Right cardiac atrium (tissue), 5 donors: ENCODE measurements at regions not wholly inside any gene's neighbourhood (a gene's known extent, or its start where the extent isn't known, plus 50 kb on each side); places are given as distances from the start of the nearest gene placed in this dataset.

Experiments used
- ATAC-seq, 2 donors: fragments of 200-7000 bp; cut with Tn5 transposase; one replicate each; pipeline versions ENCODE4 v1.8.0 to v1.9.1; 2020; ENCODE audit warnings: moderate library complexity in 2 of 2, mild to moderate bottlenecking in 1 of 2
- DNase-seq, 3 donors: peaks; one replicate each; pipeline ENCODE4 v3.0.0-alpha.2; 2020
- H3K27ac ChIP-seq: one replicate; pipeline ENCODE4 v1.5.1; 2013; ENCODE audit warnings: mild to moderate bottlenecking, low read length, control low read depth, moderate library complexity
- H3K27me3 ChIP-seq: one replicate; pipeline ENCODE4 v1.6.1; 2013; ENCODE audit not compliant: control insufficient read depth, insufficient read depth
- H3K4me1 ChIP-seq: one replicate; pipeline ENCODE4 v1.6.1; 2013; ENCODE audit warnings: low read length; ENCODE audit not compliant: control insufficient read depth, insufficient read depth
- H3K4me3 ChIP-seq: one replicate; pipeline ENCODE4 v1.5.1; 2013; ENCODE audit warnings: low read length, control low read depth
- H3K9me3 ChIP-seq: one replicate; pipeline ENCODE4 v1.6.1; 2013; ENCODE audit warnings: low read length; ENCODE audit not compliant: control insufficient read depth
- whole genome bisulfite sequencing: extraction: QIAGEN DNeasy Blood & Tissue Kit; methylation state at CpG from one replicate; pipeline ENCODE4 v1.1.7; 2013; 5-methylcytosine and 5-hydroxymethylcytosine counted together
- intact Hi-C, 4 donors: fragments of 100-400 bp; cut with DNase I; formaldehyde crosslinking; loops; one replicate each; pipeline versions ENCODE4 v1.11.0 to v1.14.0; 2022 to 2023
- donor health status: healthy with polysubstance abuse.
- donor health status: DM: no; HTN: yes; CAD: no.
- donor health status: DM: no; HTN: no; CAD: no.
- donor health status: DM: no; HTN: yes; CAD: no; lungs with severe emphysema.
- donor health status: DM: yes; HTN: yes; CAD: no.

GRCh38 chr20:9945408-9945807, 89.4 kb upstream of the ANKEF1 start:
- intact Hi-C loops, result no loop called here
- H3K9me3 ChIP-seq, result no peaks in the 10 kb centered on the region
- WGBS, result 54% methylated on average over 1 of the region's 1 CpG

GRCh38 chr20:9942736-9943135, 92.1 kb upstream of the ANKEF1 start:
- Histone ChIP-seq H3K27me3 (no peaks in the 10 kb centered on the region), H3K4me3 (no peak overlapping the region), H3K9me3 (no peaks in the 10 kb centered on the region), H3K27ac (no peak overlapping the region), H3K4me1 (no peaks in the 10 kb centered on the region)
- DNase-seq (no peak), ATAC-seq (no peak)
- intact Hi-C loops, result no loop called here
- 87% methylated on average over 4 of the region's 4 CpGs for WGBS

More at GRCh38 chr20:9945408-9945807, 89.4 kb upstream of the ANKEF1 start:
- Histone ChIP-seq H3K27me3 (no peaks in the 10 kb centered on the region), H3K4me3 (no peak overlapping the region), H3K27ac (no peak overlapping the region), H3K4me1 (no peaks in the 10 kb centered on the region)
- no peak for ATAC-seq
- no peak for DNase-seq

GRCh38 chr20:9940329-9940728, 94.5 kb upstream of the ANKEF1 start:
- H3K27me3 ChIP-seq, result no peaks in the 10 kb centered on the region
- WGBS, result 64% methylated on average over 2 of the region's 2 CpGs
- H3K9me3 ChIP-seq, result no peaks in the 10 kb centered on the region
- no peak for DNase-seq
- no peaks in the 10 kb centered on the region for H3K4me1 ChIP-seq
- intact Hi-C loops, result no loop called here
- H3K4me3 ChIP-seq, result no peak overlapping the region
- ATAC-seq, result no peak
- no peak overlapping the region for H3K27ac ChIP-seq

GRCh38 chr20:9939231-9939630, 95.6 kb upstream of the ANKEF1 start:
- H3K4me3 ChIP-seq, result no peak overlapping the region
- ATAC-seq (no peak), DNase-seq (no peak)
- H3K4me1 ChIP-seq, result no peaks in the 10 kb centered on the region
- intact Hi-C loops, result no loop called here
- no peaks in the 10 kb centered on the region for H3K9me3 ChIP-seq
- no peak overlapping the region for H3K27ac ChIP-seq
- H3K27me3 ChIP-seq, result no peaks in the 10 kb centered on the region
- whole genome bisulfite sequencing, result 73% methylated on average over 2 of the region's 2 CpGs

GRCh38 chr20:9935285-9935684, 96.4 kb upstream of the PAK5 start:
- ATAC-seq (no peak), DNase-seq (no peak)
- H3K4me1 ChIP-seq, result no peaks in the 10 kb centered on the region
- H3K27me3 ChIP-seq, result no peaks in the 10 kb centered on the region
- no peak overlapping the region for H3K4me3 ChIP-seq
- intact Hi-C loops, result no loop called here
- no peak overlapping the region for H3K27ac ChIP-seq
- H3K9me3 ChIP-seq, result no peaks in the 10 kb centered on the region

GRCh38 chr20:9930142-9930541, 91.3 kb upstream of the PAK5 start:
- Histone ChIP-seq H3K9me3 (no peaks in the 10 kb centered on the region), H3K4me1 (no peaks in the 10 kb centered on the region), H3K27me3 (no peaks in the 10 kb centered on the region), H3K27ac (no peak overlapping the region), H3K4me3 (no peak overlapping the region)
- DNase-seq (no peak), ATAC-seq (no peak)
- intact Hi-C loops, result no loop called here
- WGBS, result 76% methylated on average over 4 of the region's 4 CpGs

- WGBS, result 92% methylated on average over 1 of the region's 1 CpG
- DNase-seq (no peak), ATAC-seq (no peak)
- intact Hi-C loops, result no loop called here
- H3K27me3 ChIP-seq, result no peaks in the 10 kb centered on the region
- no peaks in the 10 kb centered on the region for H3K4me1 ChIP-seq
- no peaks in the 10 kb centered on the region for H3K9me3 ChIP-seq
- no peak overlapping the region for H3K27ac ChIP-seq
- no peak overlapping the region for H3K4me3 ChIP-seq
Observed at GRCh38 chr20:9928955-9929354, 90.1 kb upstream of the PAK5 start.

- intact Hi-C loops, result no loop called here
- Histone ChIP-seq H3K4me3 (no peak overlapping the region), H3K27ac (no peak overlapping the region), H3K4me1 (no peaks in the 10 kb centered on the region), H3K9me3 (no peaks in the 10 kb centered on the region), H3K27me3 (no peaks in the 10 kb centered on the region)
- 45% methylated on average over 5 of the region's 5 CpGs for WGBS
- no peak for ATAC-seq
- no peak for DNase-seq
Observed at GRCh38 chr20:9928281-9928737, 89.4 kb upstream of the PAK5 start.

- intact Hi-C loops, result no loop called here
- Histone ChIP-seq H3K4me1 (no peaks in the 10 kb centered on the region), H3K4me3 (no peak overlapping the region), H3K9me3 (no peaks in the 10 kb centered on the region), H3K27ac (no peak overlapping the region), H3K27me3 (no peaks in the 10 kb centered on the region)
- ATAC-seq, result peak in 1 of 2 donors; percentile 43
- 51% methylated on average over 1 of the region's 1 CpG for WGBS
- no peak for DNase-seq
Observed at GRCh38 chr20:9927224-9927623, 88.3 kb upstream of the PAK5 start.

GRCh38 chr20:9926476-9926875, 87.6 kb upstream of the PAK5 start:
- no peaks in the 10 kb centered on the region for H3K4me1 ChIP-seq
- no peaks in the 10 kb centered on the region for H3K27me3 ChIP-seq
- ATAC-seq, result no peak
- no peak overlapping the region for H3K4me3 ChIP-seq
- H3K27ac ChIP-seq, result no peak overlapping the region
- no peaks in the 10 kb centered on the region for H3K9me3 ChIP-seq
- intact Hi-C loops, result no loop called here
- DNase-seq, result no peak

- intact Hi-C loops, result no loop called here
- Histone ChIP-seq H3K27me3 (no peaks in the 10 kb centered on the region), H3K4me1 (no peaks in the 10 kb centered on the region), H3K27ac (no peak overlapping the region), H3K9me3 (no peaks in the 10 kb centered on the region), H3K4me3 (no peak overlapping the region)
- no peak for ATAC-seq
- WGBS, result 75% methylated on average over 1 of the region's 1 CpG
- no peak for DNase-seq
Observed at GRCh38 chr20:9926007-9926406, 87.1 kb upstream of the PAK5 start.

- Histone ChIP-seq H3K4me1 (no peaks in the 10 kb centered on the region), H3K27ac (no peak overlapping the region), H3K4me3 (no peak overlapping the region), H3K9me3 (no peaks in the 10 kb centered on the region), H3K27me3 (no peaks in the 10 kb centered on the region)
- WGBS, result 85% methylated on average over 4 of the region's 4 CpGs
- ATAC-seq, result no peak
- no peak for DNase-seq
- intact Hi-C loops, result no loop called here
Observed at GRCh38 chr20:9923648-9924047, 84.8 kb upstream of the PAK5 start.
